GM21423 (cell line): ENCODE measurements at regions not wholly inside any gene's neighbourhood (a gene's known extent, or its start where the extent isn't known, plus 50 kb on each side); places are given as distances from the start of the nearest gene placed in this dataset.

Experiments
- ATAC-seq: cut with Tn5 transposase; IDR thresholded peaks from one replicate; pipeline ENCODE4 v1.9.1; 2021; ENCODE audit warnings: mild to moderate bottlenecking, moderate library complexity; ENCODE audit not compliant: unreplicated experiment

DNA sequence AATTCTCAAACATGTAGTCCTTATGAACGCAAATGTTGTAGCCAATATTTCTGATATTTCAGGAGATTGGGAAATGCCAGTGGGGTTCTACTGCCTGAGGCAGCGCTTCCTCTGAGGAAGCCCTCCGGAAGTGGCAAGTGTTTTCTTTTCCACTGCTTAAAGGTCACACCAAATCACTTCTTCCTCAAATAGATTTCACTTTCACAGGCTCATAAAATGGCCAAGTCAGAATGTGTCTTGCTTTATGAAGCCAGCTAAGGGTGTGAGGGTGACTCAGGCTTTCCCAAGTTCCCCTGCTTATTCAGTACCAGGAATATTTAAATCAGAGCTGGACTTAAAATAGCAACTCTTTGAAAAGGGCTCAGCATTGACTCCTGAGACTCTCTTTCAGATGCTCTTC is 514.2 kb upstream of the DIPK2B start:
- peak; percentile 36 for ATAC-seq

DNA sequence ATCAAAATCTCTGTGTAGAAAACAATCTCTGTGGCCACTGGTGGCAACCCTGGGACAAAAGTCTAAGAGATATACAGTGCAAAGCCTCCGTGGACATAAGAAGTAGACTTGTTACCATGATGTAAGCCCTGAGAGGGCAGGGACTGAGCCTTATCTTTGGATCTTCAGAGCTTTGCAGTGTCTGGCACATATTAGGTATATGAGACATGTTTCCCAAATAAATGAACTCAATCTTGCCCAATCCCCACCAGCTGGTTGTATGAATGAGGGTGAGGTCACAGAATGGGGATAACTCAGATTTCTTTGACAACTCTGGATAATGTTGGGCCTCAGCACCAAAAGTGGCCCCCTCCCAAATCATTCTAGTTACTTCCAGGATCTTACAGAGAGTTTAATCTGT is 511.4 kb upstream of the DIPK2B start:
- ATAC-seq: no peak

DNA sequence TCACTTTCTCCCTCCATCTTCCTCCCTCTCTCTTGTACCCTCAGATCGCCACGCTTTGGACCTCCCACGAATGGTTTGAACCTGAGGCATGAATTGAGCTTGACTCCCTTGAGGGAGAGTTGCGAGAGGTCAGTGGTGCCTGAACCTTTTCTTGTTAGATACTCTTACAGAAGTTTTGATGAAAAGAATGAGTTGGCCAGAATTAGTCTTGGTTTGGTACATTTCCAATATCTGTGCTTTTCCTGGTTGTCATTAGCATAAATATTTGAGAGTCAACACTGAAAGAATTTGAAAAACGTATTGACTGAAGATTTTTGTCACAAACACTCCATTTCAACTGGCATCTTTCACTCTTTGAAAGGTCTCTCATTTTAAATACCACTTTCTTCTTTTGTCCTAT is 510.6 kb upstream of the DIPK2B start:
- ATAC-seq: no peak

DNA sequence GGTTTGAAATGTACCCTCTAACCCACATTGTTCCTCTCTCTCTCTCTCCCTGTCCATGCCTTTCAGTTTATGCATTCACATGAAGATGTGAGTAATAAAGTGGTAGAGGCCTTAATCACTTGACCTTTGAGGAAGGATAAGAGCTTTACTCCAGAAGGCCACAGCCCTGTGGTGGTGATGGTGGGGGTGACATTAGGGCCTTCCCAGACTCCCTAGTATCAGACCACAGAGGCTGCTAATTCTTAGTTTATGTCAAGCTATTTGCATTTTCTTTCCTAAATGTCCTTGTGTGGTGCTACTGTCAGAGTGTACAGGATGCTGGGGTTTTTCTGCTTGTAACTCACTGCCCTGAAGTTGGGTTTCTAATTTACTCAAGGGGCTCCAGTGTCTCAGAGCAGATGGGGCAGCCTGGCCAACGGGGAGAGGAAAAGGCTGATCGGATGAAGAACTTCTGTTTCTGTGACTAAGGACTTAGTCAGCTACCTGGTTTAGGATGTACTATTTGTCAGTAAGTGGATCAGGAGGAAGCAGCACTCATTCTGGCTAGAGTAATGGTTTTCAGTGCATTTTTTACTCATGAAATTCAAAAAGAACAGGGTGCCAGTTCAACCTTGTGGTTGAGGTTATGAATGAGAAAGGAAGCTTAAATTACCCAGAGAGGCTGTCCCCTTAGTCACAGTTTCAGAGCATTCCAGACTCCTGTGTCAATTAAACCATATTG is 509.6 kb upstream of the DIPK2B start:
- peak; percentile 85 for ATAC-seq

DNA sequence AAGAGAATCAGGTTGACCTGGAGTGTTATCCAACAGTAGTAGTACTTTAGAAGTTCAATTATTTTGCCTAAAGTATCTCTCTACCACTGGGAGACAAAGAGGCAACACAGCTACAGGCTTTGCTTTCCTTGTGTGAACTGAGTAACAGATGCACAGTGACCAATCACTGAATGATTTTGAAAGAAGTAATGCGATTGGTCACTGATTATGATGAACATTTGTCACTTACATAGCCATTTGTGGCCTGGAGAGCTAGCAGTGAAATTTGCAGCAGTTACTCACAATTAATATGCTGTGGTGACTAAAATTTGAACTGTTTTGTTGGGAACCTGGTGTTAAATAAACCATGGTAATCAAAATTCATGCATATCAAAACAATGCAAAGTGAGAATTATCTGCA is 508.7 kb upstream of the DIPK2B start:
- no peak for ATAC-seq

DNA sequence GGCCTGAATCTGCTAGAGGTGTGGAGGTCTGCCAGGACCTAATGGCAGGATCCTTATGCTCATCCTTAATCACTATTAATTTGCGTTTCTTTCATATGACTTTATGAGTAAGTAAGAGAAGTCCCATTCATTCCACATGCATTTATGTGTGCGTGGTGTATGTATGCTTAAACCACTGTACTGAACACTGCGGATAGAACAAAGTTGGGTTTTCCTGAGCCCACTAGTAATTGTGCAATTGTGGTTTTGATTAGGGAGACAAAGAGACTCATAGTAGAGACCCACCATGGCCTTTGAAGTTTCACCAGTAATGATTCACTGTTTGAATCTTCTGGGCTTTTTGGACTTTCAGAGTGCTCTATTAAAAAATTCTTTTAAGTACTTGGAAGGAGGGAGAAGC is 498.5 kb upstream of the DIPK2B start:
- ATAC-seq: no peak

DNA sequence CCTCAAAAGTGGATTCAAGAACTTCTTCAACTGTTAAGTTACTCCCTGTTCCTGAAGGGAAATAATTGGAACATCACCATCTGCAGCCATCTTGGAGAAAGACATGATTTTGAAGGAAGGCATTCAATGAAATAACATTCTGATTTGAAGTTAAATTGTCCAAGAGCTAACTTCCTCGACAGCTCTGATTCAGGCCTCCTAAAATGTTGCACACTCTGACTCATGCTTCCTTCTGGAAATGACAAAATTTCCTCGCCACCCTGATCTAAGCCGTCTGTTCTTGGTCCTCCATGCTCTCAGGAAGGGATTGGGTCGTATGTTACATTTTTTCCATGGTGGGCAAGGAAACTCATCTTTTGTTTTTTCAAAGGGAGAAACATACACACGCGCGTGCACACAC is 496.9 kb upstream of the DIPK2B start:
- no peak for ATAC-seq

DNA sequence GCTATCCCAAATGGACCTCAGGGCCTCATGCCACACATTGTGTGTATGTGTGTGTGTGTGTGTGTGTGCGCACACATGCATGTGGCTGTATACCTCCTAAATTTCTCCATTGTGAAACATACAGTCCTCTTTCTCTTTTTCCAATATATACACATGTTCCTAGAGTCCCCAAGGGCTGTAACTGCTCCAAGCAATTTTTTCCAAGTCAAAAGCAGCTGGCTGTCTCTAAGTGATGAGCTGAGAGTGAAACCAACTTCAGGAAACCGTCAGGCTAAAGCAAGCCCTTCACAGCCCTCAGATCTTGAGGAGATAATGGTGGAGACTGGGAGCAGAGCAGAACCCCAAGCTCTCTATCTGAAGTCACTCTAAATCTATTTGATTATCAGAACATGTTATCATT is 496.1 kb upstream of the DIPK2B start:
- ATAC-seq: no peak

DNA sequence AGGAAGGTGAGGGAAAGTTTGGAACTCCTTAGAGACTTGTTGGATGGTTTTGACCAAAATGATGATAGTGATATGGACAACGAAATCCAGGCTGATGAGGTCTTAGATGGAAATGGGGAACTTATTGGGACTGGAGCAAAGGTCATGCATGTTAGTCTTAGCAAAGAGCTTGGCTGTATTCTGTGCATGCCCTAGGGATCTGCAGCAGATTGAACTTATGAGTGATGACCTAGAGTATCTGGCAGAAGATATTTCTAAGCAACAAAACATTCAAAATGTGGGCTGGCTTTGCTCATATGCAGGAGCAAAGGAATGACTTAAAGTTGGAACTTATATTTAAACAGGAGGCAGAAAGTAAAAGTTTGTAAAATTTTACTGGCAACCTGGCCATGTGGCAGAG is 489.3 kb upstream of the DIPK2B start:
- ATAC-seq: no peak

DNA sequence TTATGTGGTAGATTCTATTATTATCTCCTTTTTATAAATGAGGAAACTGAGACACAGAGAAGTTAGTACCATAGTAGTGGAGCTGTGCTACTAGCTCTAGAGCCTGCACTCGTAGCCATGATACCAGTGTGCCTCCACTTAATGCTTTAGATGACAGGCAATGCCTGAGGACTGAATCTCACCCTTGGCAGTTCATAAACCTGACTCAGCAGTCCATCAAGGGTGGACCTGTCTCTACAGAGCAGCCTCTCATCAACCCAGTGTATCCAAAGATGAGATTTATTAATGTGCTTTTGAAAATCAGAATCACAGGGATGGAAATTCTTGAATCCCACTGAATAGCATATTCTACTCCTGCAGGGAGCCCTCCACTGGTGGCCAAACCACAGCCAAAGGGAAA is 483.2 kb upstream of the DIPK2B start:
- no peak for ATAC-seq

DNA sequence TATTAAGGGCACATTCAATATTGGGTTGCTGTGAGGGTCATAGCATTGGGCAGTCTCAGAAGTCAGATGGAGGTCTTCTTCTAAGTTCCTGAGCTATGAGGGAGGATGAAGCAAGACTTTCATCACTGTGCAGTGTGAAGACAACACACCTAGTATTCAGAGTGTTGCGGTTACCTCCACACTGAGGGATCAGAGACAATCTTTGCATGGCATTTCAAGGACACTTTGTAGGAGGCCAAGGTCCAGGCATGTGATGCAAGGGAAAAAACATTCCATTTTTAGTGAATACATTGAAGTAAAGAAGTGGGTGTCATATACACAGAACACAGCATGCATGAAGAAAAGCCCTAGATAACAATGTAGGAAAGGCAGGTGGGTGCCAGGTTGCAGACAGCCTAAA is 481.2 kb upstream of the DIPK2B start:
- ATAC-seq: no peak

DNA sequence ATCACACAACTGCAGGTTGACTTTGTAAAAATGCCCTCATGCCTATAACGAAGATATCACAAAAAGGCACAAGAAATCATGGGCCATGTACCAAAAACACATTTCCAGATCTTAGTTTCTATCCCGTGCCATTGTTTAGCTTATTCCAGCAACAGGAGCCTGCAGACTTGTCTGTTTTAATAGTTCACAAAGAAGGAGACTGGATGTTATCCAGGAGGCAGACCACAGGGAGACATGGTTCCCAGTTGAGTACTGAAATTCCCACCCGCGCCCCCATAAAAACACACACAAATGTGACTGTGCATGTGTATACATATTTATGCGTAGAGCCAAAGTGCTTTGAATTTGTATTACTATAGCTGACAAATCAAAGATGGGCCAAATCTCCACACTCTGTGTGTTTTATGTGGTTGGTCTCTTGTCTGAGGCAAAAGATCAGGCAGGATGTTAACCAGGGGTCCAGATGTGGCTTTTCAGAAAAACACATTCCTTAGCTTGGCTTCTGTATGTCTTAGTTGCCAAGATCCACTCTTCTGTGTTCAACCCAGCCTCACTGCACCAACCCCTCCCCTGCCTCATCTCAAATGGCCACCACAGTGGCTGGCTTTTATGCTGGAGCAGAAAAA is 469.2 kb upstream of the DIPK2B start:
- no peak for ATAC-seq

DNA sequence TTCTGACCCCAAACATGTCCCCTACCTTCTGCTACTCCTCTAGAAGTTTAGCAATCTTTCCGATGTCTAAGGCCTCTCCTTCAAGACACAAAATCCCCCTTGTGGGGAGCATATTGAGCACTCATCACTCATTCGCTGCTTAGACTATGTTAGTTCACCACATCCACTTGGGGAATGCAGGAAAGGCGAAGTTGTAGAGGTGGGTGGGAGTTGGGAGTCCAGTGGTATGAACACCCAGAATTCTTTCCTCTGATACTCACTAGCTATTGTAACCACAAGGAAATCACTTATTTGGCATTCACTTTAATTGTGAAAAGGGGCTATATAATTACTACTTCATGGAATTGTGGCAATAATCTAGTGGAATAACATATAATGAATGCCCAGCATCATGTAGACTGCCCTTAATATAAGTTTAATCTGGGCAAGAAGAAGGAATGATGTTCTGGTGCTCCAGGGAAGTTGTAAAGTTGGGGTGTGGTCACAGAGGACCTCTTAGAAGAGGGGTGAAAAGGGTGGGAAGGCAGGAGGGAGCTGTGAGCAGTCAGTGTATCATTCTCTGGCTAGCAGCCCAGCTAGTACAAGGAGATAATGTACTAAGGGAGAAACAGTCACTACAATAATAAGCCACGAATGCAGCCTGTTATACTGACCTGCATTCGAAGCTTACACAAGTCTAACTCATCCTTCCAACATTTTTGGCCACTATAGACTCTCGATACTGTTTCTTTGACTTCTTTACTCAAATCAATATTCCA is 468.2 kb upstream of the DIPK2B start:
- ATAC-seq: no peak

DNA sequence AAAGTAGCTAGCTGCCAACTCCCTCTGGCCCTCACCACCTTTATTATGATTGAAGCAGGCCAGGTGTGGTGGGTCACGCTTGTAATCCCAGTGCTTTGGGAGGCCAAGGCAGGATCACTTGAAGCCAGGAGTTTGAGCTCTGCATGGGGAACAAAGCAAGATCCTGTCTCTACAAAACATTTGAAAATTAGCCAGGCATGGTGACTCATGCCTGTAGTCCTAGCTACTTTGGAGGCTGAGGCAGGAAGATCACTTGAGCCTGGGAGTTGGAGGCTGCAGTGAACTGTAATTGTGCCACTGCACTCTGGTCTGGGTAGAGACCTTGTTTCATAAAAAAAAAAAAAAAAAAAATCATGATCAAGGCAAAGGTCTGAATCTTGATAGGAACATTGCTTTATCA is 467.0 kb upstream of the DIPK2B start:
- no peak for ATAC-seq

DNA sequence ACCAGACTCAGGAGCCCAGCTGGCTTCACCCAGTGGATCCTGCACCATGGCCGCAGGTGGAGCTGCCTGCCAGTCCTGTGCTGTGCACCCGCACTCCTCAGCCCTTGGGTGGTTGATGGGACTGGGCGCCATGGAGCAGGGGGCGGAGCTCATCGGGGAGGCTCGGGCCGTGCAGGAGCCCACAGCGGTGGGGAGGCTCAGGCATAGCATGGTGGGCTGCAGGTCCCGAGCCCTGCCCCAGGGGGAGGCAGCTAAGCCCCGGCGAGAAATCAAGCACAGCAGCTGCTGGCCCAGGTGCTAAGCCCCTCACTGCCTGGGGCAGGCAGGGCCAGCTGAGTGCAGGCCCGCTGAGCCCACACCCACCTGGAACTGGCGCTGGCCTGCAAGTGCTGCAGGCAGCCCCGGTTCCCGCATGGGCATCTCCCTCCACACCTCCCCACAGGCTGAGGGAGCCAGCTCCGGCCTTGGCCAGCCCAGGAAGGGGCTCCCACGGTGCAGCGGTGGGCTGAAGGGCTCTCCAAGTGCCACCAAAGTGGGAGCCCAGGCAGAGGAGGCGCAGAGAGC is 464.1 kb upstream of the DIPK2B start:
- no peak for ATAC-seq

DNA sequence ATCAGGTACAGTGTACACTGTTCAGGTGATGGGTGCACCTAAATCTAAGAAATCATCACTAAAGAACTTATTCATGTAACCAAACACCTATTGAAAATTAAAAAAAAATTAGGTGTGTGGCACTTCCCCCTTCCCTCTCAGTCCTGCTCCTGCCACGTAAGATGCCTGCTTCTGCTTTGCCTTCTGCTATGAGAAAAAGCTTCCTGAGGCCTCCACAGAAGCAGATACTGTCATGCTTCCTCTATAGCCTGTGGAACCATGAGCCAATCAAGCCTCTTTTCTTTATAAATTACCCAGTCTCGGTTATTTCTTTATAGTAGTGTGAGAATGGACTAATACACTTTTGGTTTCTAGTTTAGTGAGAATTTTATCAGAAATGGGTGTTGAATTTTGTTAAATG is 459.8 kb upstream of the DIPK2B start:
- ATAC-seq: no peak

DNA sequence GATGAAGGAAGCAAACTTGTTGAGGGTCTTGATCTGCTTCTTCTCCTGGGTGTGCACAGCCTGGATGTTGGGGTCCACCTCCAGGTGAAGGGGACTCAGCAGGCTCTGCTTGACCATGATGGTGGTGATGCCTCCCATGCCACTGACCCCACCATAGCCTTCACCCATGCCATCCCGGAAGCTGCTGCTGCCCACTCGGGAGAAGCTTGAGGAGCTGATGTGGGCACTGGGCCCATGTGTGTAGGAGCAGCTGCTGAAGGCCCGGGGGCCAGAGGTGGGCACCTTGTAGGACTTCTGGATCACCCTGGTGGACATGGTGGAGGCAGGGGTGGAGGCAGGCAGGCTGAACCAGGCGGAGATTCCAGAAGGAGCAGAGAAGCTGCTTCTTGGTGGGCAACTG is 432.7 kb upstream of the DIPK2B start:
- no peak for ATAC-seq

DNA sequence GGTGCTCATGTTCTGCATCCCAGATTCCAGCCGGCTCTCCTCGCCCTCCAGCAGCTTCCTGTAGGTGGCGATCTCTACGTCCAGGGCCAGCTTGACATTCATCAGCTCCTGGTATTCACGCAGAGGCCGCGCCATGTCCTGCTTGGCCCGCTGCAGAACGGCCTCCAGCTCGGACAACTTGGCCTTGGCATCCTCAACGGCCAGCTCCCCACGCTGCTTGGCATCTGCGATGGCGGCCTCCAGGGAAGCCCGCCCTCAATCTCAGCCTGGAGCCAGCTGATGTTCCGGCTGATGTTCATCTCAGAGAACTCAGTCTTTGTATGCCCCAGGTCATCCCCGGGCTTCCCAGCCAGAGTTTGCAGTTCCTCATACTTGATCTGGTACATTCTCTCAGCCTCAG is 431.8 kb upstream of the DIPK2B start:
- ATAC-seq: no peak

DNA sequence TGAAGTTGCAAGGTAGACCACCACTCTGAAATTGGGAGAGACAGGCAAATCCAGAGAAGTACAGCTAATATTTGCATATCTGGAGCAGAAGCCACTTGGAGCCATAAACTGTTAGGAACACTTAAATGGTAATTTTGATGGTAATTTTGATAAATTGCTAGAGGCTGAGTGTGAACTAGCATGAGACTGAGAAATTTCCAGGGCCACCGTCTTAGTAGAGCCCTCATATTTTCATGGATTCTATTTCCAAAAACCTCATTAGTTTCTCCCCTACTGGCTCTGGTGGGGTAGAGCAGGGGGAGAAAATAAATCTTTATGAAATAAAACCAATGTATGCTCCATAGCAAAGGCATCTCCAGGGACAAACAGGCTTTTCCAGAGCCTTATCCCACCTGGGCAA is 429.4 kb upstream of the DIPK2B start:
- ATAC-seq: no peak

DNA sequence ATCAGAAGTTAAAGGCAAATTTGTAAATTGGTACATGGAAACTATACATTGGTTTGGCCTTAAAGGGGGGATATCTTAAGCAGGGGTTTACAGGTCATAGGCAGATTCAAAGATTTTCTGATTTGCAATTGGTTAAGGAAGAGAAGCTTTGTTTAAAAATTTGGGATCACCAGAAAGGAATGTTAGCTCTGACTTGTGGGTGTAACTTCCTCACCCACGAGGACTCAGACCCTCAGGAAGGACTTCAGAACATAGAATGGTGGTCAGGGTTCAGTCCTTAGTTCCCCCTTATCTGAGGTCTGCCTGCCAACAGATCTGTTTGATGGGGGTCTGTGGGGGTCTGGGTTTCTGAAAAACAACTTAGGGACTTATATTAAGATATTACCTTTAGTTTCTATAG is 427.4 kb upstream of the DIPK2B start:
- ATAC-seq: no peak

DNA sequence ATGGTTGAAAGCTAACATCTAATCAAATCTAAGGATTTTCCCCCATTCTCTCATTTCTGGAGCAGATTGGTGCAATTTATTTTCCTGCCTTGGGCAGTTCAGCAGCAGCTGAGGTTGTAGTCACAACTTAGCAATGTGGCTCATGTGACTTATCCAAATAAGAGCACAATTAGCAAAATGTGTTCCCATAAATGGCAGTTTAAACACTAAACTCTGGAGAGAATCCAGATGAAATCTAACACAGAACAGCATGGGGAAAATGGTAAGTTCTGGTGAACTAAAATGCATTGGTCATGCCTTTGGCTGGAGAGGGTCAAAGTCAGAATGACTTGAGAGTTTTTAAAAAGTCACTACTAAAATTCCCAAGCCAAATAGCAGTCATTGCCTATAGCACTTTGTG is 422.6 kb upstream of the DIPK2B start:
- ATAC-seq: no peak

DNA sequence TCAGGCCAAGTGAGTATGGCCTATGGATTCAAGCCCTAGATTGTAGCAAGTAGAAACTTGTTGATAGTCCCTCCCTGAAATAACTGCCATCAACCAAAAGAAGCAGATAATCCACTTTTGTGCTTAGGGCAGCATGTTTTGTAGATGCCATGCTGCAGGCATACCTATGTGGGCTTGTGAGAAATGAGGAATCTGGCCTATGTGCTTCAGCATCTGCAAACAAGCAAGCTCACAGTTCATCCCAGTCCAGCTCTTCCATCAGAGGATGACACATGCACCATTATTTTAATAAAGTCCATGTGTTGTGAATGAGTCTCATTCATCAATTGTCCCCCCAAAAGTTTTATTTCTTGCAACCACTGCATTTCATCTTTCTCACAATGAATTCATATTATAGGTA is 421.9 kb upstream of the DIPK2B start:
- no peak for ATAC-seq
